GM18520 (cell line): ENCODE measurements at regions not wholly inside any gene's neighbourhood (a gene's known extent, or its start where the extent isn't known, plus 50 kb on each side); places are given as distances from the start of the nearest gene placed in this dataset.
A peak's percentile ranks its signal among the peaks of the same experiment; 100 is the strongest.
"Not testable (repeated sequence)": the region's sequence is repeated elsewhere in the genome, so short reads cannot be mapped to it uniquely, and the experiment has no call there.

Experiments
- ATAC-seq: cut with Tn5 transposase; IDR thresholded peaks from one replicate; pipeline ENCODE4 v1.9.1; 2021; ENCODE audit not compliant: unreplicated experiment

DNA sequence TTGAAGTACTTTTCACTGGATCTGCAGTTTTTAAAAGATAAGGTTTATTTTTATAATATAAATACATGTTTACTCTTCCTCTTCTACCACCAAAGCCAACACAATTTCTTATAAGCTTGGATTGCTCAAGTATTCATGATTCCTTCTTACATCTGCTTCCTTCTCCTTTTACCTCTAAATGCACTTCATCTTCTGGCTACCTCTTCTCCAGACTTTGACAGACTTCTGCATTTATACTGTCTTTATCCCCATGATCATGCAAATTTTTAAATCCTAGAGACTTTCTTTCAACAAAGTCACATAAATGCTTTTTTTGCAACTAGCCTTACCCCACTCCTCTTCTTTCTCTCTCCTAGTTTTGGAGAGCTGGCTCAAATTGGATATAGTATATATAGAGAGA lies 142.9 kb downstream of the TFAP2B start:
- no peak for ATAC-seq

DNA sequence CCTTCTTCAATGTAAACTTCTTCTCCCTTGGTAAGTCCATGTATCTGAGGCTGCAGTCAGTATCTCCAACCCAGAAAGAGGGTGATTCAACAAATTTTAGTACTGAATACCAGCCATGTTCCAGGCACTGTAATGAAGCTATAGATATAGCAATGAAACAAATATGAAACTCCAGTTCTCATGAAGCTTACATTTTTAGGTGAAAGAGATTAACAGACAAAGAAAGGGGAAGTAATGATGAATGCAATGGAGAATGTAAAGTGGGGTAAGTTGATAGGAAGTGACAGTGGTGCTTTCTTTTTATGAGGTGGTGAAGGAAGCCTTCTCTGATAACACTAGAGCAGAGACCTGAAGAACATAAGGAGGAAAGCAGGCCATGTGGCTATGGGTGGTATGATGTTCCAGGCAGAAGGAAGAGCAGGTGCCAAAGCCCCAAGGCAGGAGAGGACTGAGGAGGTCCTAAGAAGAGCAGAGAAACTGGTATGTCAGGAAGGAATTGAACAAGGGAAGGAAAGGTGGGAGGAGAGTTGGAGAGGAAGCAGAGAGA lies 143.6 kb downstream of the TFAP2B start:
- no peak for ATAC-seq

GRCh38 chr6:50963952-50964351 lies 145.3 kb downstream of the TFAP2B start:
- no peak for ATAC-seq

- no peak for ATAC-seq
Measured at GRCh38 chr6:50965495-50965894, 146.8 kb downstream of the TFAP2B start.

DNA sequence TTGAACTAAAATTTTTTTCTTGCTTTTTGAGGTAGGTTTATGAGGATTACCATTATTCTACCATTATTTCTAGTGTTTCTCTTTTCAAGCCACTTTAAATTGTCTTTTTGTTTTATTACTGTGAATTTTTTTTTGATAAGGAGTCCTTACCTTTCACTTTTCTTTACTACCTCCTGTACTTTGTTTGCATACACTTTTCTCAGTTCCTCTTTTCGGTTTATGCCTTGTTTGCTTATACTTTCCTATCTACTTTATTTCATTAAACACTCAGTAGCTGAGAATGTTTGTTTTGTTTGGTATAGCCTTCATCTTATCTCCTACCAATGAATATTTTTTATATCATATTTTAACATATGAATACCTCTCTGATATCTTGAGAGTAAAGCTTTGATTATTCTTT lies 147.9 kb downstream of the TFAP2B start:
- ATAC-seq = peak; percentile 80

DNA sequence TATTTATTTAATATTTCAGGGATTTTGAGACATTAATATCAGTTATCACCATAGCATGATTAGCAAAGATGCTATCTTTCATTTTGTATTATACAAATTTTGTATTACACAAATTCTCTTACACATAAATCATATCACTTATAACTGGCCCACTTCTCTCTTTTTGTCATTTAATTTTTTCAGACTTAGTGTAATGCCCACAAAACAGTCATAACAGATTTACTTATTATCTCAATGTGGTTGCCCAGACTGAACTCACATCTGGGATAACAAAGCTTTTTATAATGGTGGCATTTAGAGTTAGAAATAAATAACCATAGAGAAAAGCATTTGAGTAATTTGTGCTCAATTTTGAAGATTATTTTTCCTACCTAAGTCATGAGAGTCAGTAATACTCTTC lies 148.3 kb downstream of the TFAP2B start:
- no peak for ATAC-seq

DNA sequence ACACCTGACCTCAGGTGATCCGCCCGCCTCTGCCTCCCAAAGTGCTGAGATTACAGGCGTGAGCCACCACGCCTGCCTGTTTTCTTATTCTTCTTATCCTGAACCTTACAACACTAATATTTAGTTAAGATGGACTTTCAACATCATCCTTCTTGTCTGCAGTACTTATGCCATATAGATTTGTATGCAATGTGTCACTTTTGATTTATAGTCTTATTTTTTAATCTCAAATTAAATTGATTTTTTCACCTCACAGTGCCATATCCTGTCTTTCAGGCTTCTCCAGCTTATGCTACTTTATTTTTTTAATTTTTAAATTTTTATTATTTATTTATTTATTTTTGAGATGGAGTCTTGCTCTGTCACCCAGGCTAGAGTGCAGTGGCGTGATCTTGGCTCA lies 149.6 kb downstream of the TFAP2B start:
- not testable (repeated sequence) for ATAC-seq

GRCh38 chr6:50970908-50971307 lies 152.2 kb downstream of the TFAP2B start:
- no peak for ATAC-seq

- ATAC-seq = no peak
Measured at GRCh38 chr6:50973464-50973863, 154.8 kb downstream of the TFAP2B start.

DNA sequence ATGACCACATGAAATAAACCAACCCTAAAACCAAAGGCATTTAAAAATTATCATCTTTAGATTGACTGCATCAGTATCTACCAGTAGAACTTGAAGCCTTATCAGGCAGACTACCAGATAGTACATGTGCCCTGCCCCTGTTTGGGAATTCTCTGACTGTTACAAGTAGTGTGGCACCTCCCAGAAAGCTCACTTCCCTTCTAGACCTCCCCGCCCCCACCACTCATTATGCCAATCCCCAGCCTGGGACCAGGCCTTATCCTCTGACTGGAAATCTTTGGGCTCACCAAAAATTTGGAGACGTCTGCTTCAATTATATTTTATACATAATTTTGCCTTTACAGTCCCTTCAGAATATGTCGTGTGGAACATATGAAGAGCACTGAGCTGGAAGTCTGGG lies 155.6 kb downstream of the TFAP2B start:
- no peak for ATAC-seq

- ATAC-seq = no peak
Measured at GRCh38 chr6:50975216-50975615, 156.5 kb downstream of the TFAP2B start.

DNA sequence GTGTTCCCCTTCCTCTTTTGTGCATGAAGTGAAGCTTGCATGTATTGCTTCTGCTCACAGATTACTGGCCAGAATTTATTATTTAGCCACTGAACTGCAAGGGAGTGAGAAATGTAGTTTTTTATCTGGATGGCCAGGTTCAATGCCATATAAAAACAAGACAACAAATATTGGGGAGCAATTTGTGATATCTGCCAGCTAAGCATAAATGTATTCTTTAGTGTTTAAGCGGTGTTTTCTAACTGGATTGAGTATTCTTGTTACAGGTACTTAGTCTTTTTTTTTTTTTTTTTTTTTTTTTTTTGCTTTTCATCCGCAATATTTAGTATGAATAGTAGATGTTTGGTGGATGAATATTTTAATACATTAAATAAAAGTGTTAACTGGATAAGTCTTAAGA lies 158.2 kb downstream of the TFAP2B start:
- ATAC-seq = no peak

GRCh38 chr6:50977796-50978195 lies 159.1 kb downstream of the TFAP2B start:
- no peak for ATAC-seq

DNA sequence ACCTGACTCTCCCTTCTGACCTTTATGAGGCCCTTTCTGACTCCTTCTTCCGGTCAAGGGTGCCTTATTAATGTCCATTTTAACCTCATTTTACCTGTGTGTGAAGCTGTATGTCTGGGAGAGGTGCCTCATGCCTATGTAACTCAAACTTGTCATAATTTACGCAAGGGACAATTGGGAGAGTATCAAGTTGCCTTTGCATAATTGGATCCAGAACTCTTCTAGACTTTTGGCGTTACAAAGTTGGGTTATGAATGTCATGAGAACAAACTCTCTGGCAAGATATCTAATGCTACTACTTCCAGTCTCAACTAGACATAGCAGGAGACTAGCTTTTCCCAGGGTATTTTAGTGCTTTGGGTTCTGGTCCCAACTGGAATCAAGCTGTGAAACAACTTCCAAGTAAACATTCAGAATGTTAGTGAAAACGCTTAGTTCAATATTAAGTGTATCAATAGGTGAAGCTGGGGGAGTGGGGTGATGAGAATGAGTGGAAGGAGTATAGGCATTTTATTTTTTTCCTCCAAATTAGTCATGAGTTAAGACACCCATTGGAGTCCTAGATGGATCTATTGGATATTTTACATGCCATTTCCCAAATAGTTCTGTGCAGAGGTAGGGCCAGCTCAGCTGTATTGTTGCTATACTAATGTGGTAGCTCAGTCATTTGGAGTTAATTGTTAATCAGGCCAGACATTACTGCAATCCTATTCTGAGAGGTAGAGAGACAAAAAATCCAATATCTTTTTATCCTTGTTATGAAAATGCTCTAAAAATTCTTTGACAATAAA lies 159.9 kb downstream of the TFAP2B start:
- no peak for ATAC-seq

DNA sequence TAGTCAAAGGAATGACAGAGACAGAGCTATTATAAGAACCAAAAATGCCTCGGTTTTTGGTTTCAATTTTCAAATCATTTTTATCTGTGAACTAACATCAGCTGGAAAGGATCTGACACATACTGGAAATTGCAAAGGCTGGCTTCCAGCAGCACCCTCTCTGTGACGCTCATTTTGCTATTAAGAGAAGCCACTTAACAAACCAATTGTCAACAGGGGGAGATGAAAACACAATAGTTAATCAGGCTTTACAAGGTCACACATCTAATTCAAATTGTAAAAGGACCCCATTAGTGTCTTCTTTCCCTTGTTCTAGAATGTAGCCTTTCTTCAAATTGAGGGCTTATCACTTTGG lies 160.5 kb downstream of the TFAP2B start:
- no peak for ATAC-seq

GRCh38 chr6:50984135-50984534 lies 165.5 kb downstream of the TFAP2B start:
- no peak for ATAC-seq

DNA sequence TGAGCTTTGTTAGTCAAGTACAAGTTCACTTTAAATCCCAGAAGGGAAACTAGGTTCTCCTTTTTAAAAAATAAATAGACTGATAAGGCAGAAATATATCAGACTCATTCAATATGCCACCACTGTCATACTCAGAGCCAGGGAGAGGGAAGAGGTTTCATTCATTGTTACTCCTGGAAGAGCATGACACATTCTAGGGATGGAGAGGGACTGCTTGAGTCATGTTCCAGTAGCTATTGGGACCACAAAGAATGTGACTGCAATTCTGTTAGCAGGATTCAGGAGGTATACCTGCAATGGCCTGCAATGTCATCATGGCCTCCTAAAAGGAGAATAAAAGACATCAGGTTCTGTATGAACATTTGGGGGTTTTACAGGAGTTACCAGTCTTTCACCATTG lies 167.6 kb downstream of the TFAP2B start:
- no peak for ATAC-seq

- ATAC-seq = no peak
Measured at GRCh38 chr6:50989123-50989522, 170.5 kb downstream of the TFAP2B start.

GRCh38 chr6:50990750-50991446 lies 172.2 kb downstream of the TFAP2B start:
- no peak for ATAC-seq

- no peak for ATAC-seq
Measured at GRCh38 chr6:50992232-50992631, 173.6 kb downstream of the TFAP2B start.

DNA sequence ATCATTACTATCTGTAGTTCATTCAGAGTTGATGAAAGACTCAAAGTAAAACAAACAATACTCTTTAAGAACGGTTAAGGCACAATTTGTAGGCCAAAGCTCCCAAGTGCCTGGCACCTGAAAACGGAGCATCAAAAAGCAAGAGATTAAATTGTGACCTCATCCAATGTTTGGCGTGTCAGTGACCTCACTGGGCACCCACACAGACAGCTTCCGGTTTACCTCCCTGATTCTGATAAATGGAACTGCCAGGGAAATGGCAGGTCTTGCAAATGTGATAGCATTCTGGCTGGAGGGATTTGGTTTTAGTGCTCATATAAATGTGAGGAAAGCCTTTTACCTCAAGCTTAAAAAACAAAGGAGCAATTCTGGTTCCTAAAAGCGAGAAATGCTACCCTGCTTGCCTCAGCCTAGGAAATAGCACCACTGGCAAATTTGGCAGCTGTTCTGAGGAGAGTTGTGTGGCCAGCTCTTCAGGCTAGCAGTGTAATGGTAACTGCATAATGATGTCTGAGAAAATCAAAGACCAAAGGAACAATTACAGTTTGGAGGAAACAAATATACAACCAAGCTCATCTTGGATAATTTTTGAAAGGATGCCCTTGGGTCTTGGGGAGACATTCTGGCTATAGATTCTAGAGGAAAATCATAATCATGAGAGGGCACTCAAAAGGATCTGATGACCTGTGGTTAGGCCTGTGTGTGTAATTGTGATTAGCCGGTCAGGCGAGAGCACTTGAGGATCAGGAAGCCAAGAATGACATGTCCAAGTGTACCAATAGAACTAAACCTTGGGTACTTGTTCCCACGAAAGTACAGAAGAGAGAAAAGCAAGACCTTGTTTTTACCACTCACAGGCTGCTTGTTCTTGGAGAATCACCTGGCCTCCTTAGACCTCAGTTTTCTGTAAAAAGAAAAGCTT lies 174.3 kb downstream of the TFAP2B start:
- no peak for ATAC-seq
